Neural cell (in vitro differentiated cells): ENCODE measurements at regions not wholly inside any gene's neighbourhood (a gene's known extent, or its start where the extent isn't known, plus 50 kb on each side); places are given as distances from the start of the nearest gene placed in this dataset.

Source experiments
- H2AFZ ChIP-seq: fragments of 200-600, 300-800 bp; sonication (generic), shearing (Covaris generic); 2 replicates; pipeline ENCODE4 v1.6.0; 2014; ENCODE audit warnings: low read depth, mild to moderate bottlenecking, antibody characterized with exemption, low read length, moderate library complexity
- H3F3A ChIP-seq: fragments of 200-600 bp; shearing (Covaris generic); 2 replicates; pipeline ENCODE4 v1.6.1; 2016; ENCODE audit warnings: mild to moderate bottlenecking, moderate library complexity, mixed read lengths, antibody characterized with exemption, low read length; ENCODE audit not compliant: insufficient read depth, poor library complexity, severe bottlenecking
- H3K27ac ChIP-seq: fragments of 200-600, 300-800 bp; sonication (generic), shearing (Covaris generic); 2 replicates; pipeline ENCODE4 v1.5.1; 2014; ENCODE audit warnings: mild to moderate bottlenecking, low read length, moderate library complexity
- H3K27me3 ChIP-seq: fragments of 300-800, 200-600 bp; sonication (generic), shearing (Covaris generic); 2 replicates; pipeline ENCODE4 v1.6.0; 2014; ENCODE audit warnings: mild to moderate bottlenecking, low read depth, low read length, moderate library complexity; ENCODE audit not compliant: insufficient read depth
- H3K36me3 ChIP-seq: fragments of 300-800, 200-600 bp; sonication (generic), shearing (Covaris generic); 2 replicates; pipeline ENCODE4 v1.5.1; 2014; ENCODE audit warnings: mild to moderate bottlenecking, antibody characterized with exemption, low read length, moderate library complexity; ENCODE audit not compliant: insufficient read depth
- H3K4me2 ChIP-seq: fragments of 300-800, 200-600 bp; sonication (generic), shearing (Covaris generic); 2 replicates; pipeline ENCODE4 v1.6.0; 2014; ENCODE audit warnings: mild to moderate bottlenecking, low read length
- H3K4me3 ChIP-seq: fragments of 300-800, 200-600 bp; sonication (generic), shearing (Covaris generic); 2 replicates; pipeline ENCODE4 v1.5.1; 2014; ENCODE audit warnings: mild to moderate bottlenecking, low read length, moderate library complexity
- H3K79me2 ChIP-seq: fragments of 200-600 bp; shearing (Covaris generic); replicated peaks from 2 replicates; pipeline ENCODE4 v1.6.0; 2014; ENCODE audit warnings: mild to moderate bottlenecking, low read length, moderate library complexity; ENCODE audit not compliant: insufficient read depth
- H3K9ac ChIP-seq: fragments of 300-800, 200-600 bp; sonication (generic), shearing (Covaris generic); 2 replicates; pipeline ENCODE4 v1.6.1; 2016; ENCODE audit warnings: mild to moderate bottlenecking, low read length, mixed read lengths
- H3K9me2 ChIP-seq: fragments of 200-600 bp; shearing (Covaris generic); 2 replicates; pipeline ENCODE4 v1.6.1; 2016; ENCODE audit warnings: mild to moderate bottlenecking, low read length, mixed read lengths; ENCODE audit not compliant: insufficient read depth
- H3K9me3 ChIP-seq: fragments of 200-600, 300-800 bp; sonication (generic), shearing (Covaris generic); 2 replicates; pipeline ENCODE4 v1.6.1; 2016; ENCODE audit warnings: mild to moderate bottlenecking, mixed run types, low read length, moderate library complexity, mixed read lengths
- H4K20me1 ChIP-seq: fragments of 200-600 bp; shearing (Covaris generic); 2 replicates; pipeline ENCODE4 v1.6.1; 2016; ENCODE audit warnings: mild to moderate bottlenecking, mixed run types; ENCODE audit not compliant: insufficient read depth
- CTCF ChIP-seq: fragments of 450-650 bp; IDR thresholded peaks from 2 replicates; pipeline ENCODE4 v1.5.1; 2014; ENCODE audit warnings: antibody characterized with exemption, mild to moderate bottlenecking, moderate library complexity; ENCODE audit not compliant: poor library complexity, severe bottlenecking
- EP300 ChIP-seq: fragments of 450-650 bp; conservative IDR thresholded peaks from 2 replicates; pipeline ENCODE4 v1.6.1; 2014; ENCODE audit warnings: antibody characterized with exemption, mild to moderate bottlenecking, moderate library complexity; ENCODE audit not compliant: poor library complexity, severe bottlenecking
- EZH2 ChIP-seq: fragments of 200-600, 300-800 bp; shearing (Covaris generic), sonication (generic); IDR thresholded peaks from 2 replicates; pipeline ENCODE4 v1.6.1; 2014; ENCODE audit warnings: antibody characterized with exemption, low read length, borderline replicate concordance, mild to moderate bottlenecking; ENCODE audit not compliant: insufficient read depth, poor library complexity, severe bottlenecking
- MXI1 ChIP-seq: fragments of 450-650 bp; conservative IDR thresholded peaks from 2 replicates; pipeline ENCODE4 v1.6.1; 2014; ENCODE audit warnings: antibody characterized with exemption, mild to moderate bottlenecking; ENCODE audit not compliant: poor library complexity, severe bottlenecking
- POLR2AphosphoS5 ChIP-seq: IDR thresholded peaks from 2 replicates; pipeline ENCODE4 v1.6.1; 2012
- RAD21 ChIP-seq: fragments of 450-650 bp; conservative IDR thresholded peaks from 2 replicates; pipeline ENCODE4 v1.6.1; 2014; ENCODE audit warnings: antibody characterized with exemption, mild to moderate bottlenecking, moderate library complexity
- REST ChIP-seq: IDR thresholded peaks from 2 replicates; pipeline ENCODE4 v1.6.1; 2012; ENCODE audit warnings: borderline replicate concordance
- SMC3 ChIP-seq: fragments of 450-650 bp; conservative IDR thresholded peaks from 2 replicates; pipeline ENCODE4 v1.6.1; 2014; ENCODE audit warnings: antibody characterized with exemption, mild to moderate bottlenecking, moderate library complexity; ENCODE audit not compliant: poor library complexity
- TAF1 ChIP-seq: IDR thresholded peaks from 2 replicates; pipeline ENCODE4 v1.6.1; 2012; ENCODE audit warnings: low read depth

- Histone ChIP-seq H3K79me2 (no peaks in the 10 kb centered on the region), H3K9ac (no peak overlapping the region), H4K20me1 (no peaks in the 10 kb centered on the region), H2AFZ (no peak overlapping the region), H3K4me3 (no peak overlapping the region), H3K36me3 (no peaks in the 10 kb centered on the region), H3F3A (no peaks in the 10 kb centered on the region), H3K9me3 (no peaks in the 10 kb centered on the region), H3K27me3 (no peaks in the 10 kb centered on the region), H3K9me2 (peaks cover 3% of the 10 kb centered on the region), H3K27ac (no peak overlapping the region), H3K4me2 (no peak overlapping the region)
- TF ChIP-seq POLR2AphosphoS5 (no peak), EZH2 (no peak)
These were observed 68.1 kb upstream of the SFMBT2 start for GRCh38 chr10:7478727-7479457.

- Histone ChIP-seq H2AFZ (no peak overlapping the region), H4K20me1 (no peaks in the 10 kb centered on the region)
These were observed 66.9 kb upstream of the SFMBT2 start for GRCh38 chr10:7477538-7478334.

More at GRCh38 chr10:7477538-7478334, 66.9 kb upstream of the SFMBT2 start:
- Histone ChIP-seq H3K9ac (no peak overlapping the region), H3K79me2 (no peaks in the 10 kb centered on the region), H3K36me3 (no peaks in the 10 kb centered on the region), H3K4me3 (no peak overlapping the region), H3K27me3 (no peaks in the 10 kb centered on the region), H3K4me2 (no peak overlapping the region), H3K27ac (no peak overlapping the region), H3F3A (no peaks in the 10 kb centered on the region), H3K9me3 (no peaks in the 10 kb centered on the region), H3K9me2 (no peaks in the 10 kb centered on the region)
- TF ChIP-seq RAD21: no peak
- no peak for TF ChIP-seq TAF1
- no peak for TF ChIP-seq REST
- no peak for TF ChIP-seq POLR2AphosphoS5
- TF ChIP-seq EZH2: no peak
- no peak for TF ChIP-seq EP300
- TF ChIP-seq SMC3: no peak
- TF ChIP-seq MXI1: no peak
- TF ChIP-seq CTCF: no peak
